OCI-LY7 (cell line): ENCODE measurements at regions not wholly inside any gene's neighbourhood (a gene's known extent, or its start where the extent isn't known, plus 50 kb on each side); places are given as distances from the start of the nearest gene placed in this dataset.
"Not testable (repeated sequence)": the region's sequence is repeated elsewhere in the genome, so short reads cannot be mapped to it uniquely, and the experiment has no call there.

ENCODE experiments used
- BruUV-seq: library from RNA; stranded (reverse); fragments of 400-500 nt; replicated peaks from 2 replicates; lab custom pipeline; 2021; lab: Mats Ljungman, UMichigan
- CTCF ChIA-PET: fragments of 300-600 bp; sonication (Branson Sonifier 250); formaldehyde crosslinking; loops from one replicate; lab custom pipeline; 2022; ENCODE audit warnings: antibody characterized with exemption; ENCODE audit not compliant: unreplicated experiment; lab: Charles Lee
- POLR2A ChIA-PET: fragments of 300-600 bp; sonication (Branson Sonifier 250); formaldehyde crosslinking; loops from one replicate; lab custom pipeline; 2022; ENCODE audit warnings: antibody characterized with exemption; lab: Charles Lee
- DNase-seq: peaks from one replicate; pipeline ENCODE4 v3.0.0-alpha.2; 2015; ENCODE audit warnings: low spot score
- H2AFZ ChIP-seq: fragments of 200-600 bp; sonication (generic), shearing (Covaris generic); 2 replicates; pipeline ENCODE4 v1.6.1; 2014; ENCODE audit warnings: mild to moderate bottlenecking, antibody characterized with exemption, low read length, moderate library complexity
- H3K27ac ChIP-seq: fragments of 200-600 bp; sonication (generic); 2 replicates; pipeline ENCODE4 v1.5.1; 2014; ENCODE audit warnings: mixed run types, low read depth, mild to moderate bottlenecking, moderate library complexity, low read length, inconsistent platforms; ENCODE audit not compliant: poor library complexity, severe bottlenecking
- H3K36me3 ChIP-seq: fragments of 200-600 bp; sonication (generic); 2 replicates; pipeline ENCODE4 v1.6.1; 2014; ENCODE audit warnings: mild to moderate bottlenecking, antibody characterized with exemption, low read length, moderate library complexity, mixed read lengths; ENCODE audit not compliant: insufficient read depth
- H3K4me1 ChIP-seq: fragments of 200-600 bp; sonication (generic); 2 replicates; pipeline ENCODE4 v1.5.1; 2014; ENCODE audit warnings: mild to moderate bottlenecking, low read length; ENCODE audit not compliant: insufficient read depth, poor library complexity, severe bottlenecking
- H3K4me2 ChIP-seq: fragments of 200-600 bp; sonication (generic); 2 replicates; pipeline ENCODE4 v1.6.1; 2014; ENCODE audit warnings: mild to moderate bottlenecking, low read length
- H3K4me3 ChIP-seq: fragments of 200-600 bp; sonication (generic); 2 replicates; pipeline ENCODE4 v1.5.1; 2014; ENCODE audit warnings: mild to moderate bottlenecking, low read depth, low read length; ENCODE audit not compliant: poor library complexity, severe bottlenecking
- H3K79me2 ChIP-seq: fragments of 200-600 bp; sonication (generic); 2 replicates; pipeline ENCODE4 v1.6.1; 2016; ENCODE audit warnings: low read depth, mild to moderate bottlenecking, low read length, moderate library complexity, mixed read lengths; ENCODE audit not compliant: insufficient read depth
- H3K9me2 ChIP-seq: fragments of 200-600 bp; sonication (generic); 2 replicates; pipeline ENCODE4 v1.6.1; 2016; ENCODE audit warnings: mild to moderate bottlenecking, low read length, mixed read lengths; ENCODE audit not compliant: insufficient read depth
- H3K9me3 ChIP-seq: fragments of 200-600 bp; sonication (generic); 2 replicates; pipeline ENCODE4 v1.6.1; 2014; ENCODE audit warnings: mild to moderate bottlenecking, mixed run types, low read length, mixed read lengths
- H4K20me1 ChIP-seq: fragments of 200-600 bp; sonication (generic); 2 replicates; pipeline ENCODE4 v1.6.1; 2014; ENCODE audit warnings: mild to moderate bottlenecking, antibody characterized with exemption, low read length, moderate library complexity, mixed read lengths; ENCODE audit not compliant: insufficient read depth
- EZH2phosphoT487 ChIP-seq: fragments of 200-600 bp; sonication (generic); IDR thresholded peaks from 2 replicates; pipeline ENCODE4 v1.6.1; 2018; ENCODE audit warnings: low read depth, borderline replicate concordance, mild to moderate bottlenecking, mixed run types, antibody characterized with exemption, low read length, moderate library complexity, mixed read lengths
- intact Hi-C: fragments of 100-400 bp; cut with micrococcal nuclease; formaldehyde crosslinking; loops from one replicate; pipeline ENCODE4 v1.10.0; 2022; ENCODE audit not compliant: unreplicated experiment
- TF ChIP-seq, protein P1 (sequence below): fragments of 200-600 bp; sonication (generic); conservative IDR thresholded peaks from 2 replicates; pipeline ENCODE4 v1.5.1; 2014; ENCODE audit warnings: mild to moderate bottlenecking, antibody characterized with exemption, low read length, moderate library complexity, mixed read lengths

- H3K36me3 ChIP-seq, result no peaks in the 10 kb centered on the region
- H3K27ac ChIP-seq, result no peak overlapping the region
- CTCF ChIA-PET, result no interaction called here
- no peak overlapping the region for H3K4me2 ChIP-seq
- DNase-seq, result no peak
- intact Hi-C loops, result no loop called here
- no peaks in the 10 kb centered on the region for H3K79me2 ChIP-seq
- H3K9me2 ChIP-seq, result no peaks in the 10 kb centered on the region
- BruUV-seq, result no TSS peak
- TF ChIP-seq, protein P1, sequence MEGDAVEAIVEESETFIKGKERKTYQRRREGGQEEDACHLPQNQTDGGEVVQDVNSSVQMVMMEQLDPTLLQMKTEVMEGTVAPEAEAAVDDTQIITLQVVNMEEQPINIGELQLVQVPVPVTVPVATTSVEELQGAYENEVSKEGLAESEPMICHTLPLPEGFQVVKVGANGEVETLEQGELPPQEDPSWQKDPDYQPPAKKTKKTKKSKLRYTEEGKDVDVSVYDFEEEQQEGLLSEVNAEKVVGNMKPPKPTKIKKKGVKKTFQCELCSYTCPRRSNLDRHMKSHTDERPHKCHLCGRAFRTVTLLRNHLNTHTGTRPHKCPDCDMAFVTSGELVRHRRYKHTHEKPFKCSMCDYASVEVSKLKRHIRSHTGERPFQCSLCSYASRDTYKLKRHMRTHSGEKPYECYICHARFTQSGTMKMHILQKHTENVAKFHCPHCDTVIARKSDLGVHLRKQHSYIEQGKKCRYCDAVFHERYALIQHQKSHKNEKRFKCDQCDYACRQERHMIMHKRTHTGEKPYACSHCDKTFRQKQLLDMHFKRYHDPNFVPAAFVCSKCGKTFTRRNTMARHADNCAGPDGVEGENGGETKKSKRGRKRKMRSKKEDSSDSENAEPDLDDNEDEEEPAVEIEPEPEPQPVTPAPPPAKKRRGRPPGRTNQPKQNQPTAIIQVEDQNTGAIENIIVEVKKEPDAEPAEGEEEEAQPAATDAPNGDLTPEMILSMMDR, result no peak
- TF ChIP-seq EZH2phosphoT487, result no peak
- H3K9me3 ChIP-seq, result no peaks in the 10 kb centered on the region; the same call in 1 of the 2 replicates
- no peak overlapping the region for H3K4me3 ChIP-seq
- H3K4me1 ChIP-seq, result peaks cover 7% of the 10 kb centered on the region
- POLR2A ChIA-PET, result no interaction called here
- no peaks in the 10 kb centered on the region for H4K20me1 ChIP-seq
- H2AFZ ChIP-seq, result 0 out of 2 replicates have a peak overlapping the region, but pooled peaks have one; percentile 28
Measured at GRCh38 chr17:14730821-14731220, 429.9 kb downstream of the HS3ST3B1 start.

DNA sequence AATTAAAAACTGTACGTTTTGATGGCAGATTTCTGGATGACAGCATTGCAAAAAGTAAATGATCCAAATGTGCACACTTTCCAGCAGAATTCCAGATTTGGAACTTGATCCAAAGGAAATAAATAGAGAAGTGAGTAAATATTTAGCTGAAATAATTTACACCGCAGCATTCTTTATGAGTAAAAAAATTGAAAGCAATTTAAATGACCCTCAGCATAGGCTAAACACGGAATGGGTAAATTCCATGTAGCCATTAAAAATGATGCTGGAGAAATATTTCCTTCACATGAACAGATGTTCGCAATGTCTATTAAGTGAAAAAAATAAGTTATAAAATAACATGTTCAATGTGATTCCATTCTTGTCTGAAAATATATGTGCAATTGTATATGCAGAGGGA is 424.8 kb downstream of the HS3ST3B1 start:
- BruUV-seq, result no TSS peak
- CTCF ChIA-PET, result no interaction called here

GRCh38 chr17:14724770-14725169 is 423.9 kb downstream of the HS3ST3B1 start:
- POLR2A ChIA-PET, result no interaction called here
- intact Hi-C loops, result no loop called here
- H3K9me2 ChIP-seq, result no peaks in the 10 kb centered on the region
- H3K36me3 ChIP-seq, result no peaks in the 10 kb centered on the region
- H2AFZ ChIP-seq, result no peak overlapping the region
- TF ChIP-seq, protein P1, result no peak
- no peak for TF ChIP-seq EZH2phosphoT487
- BruUV-seq, result no TSS peak
- H3K9me3 ChIP-seq, result peaks cover 6% of the 10 kb centered on the region; the same call in 1 of the 2 replicates
- H3K4me1 ChIP-seq, result no peaks in the 10 kb centered on the region
- no peaks in the 10 kb centered on the region for H3K79me2 ChIP-seq
- CTCF ChIA-PET, result no interaction called here
- H3K4me3 ChIP-seq, result no peak overlapping the region
- H3K4me2 ChIP-seq, result no peak overlapping the region
- H3K27ac ChIP-seq, result no peak overlapping the region
- no peaks in the 10 kb centered on the region for H4K20me1 ChIP-seq
- DNase-seq, result no peak

More for the DNA sequence above, 424.8 kb downstream of the HS3ST3B1 start:
- H2AFZ ChIP-seq, result no peak overlapping the region
- TF ChIP-seq, protein P1, result no peak
- no peak for TF ChIP-seq EZH2phosphoT487
- peaks cover 6% of the 10 kb centered on the region; the same call in 1 of the 2 replicates for H3K9me3 ChIP-seq
- H3K79me2 ChIP-seq, result no peaks in the 10 kb centered on the region
- POLR2A ChIA-PET, result interaction anchor here (0.7 kb wide), 1 partner anchor 26 kb away, joined by 3 read pairs; no protein-coding TSS in a partner anchor
- H3K4me2 ChIP-seq, result no peak overlapping the region
- H3K27ac ChIP-seq, result no peak overlapping the region
- H3K4me3 ChIP-seq, result no peak overlapping the region
- intact Hi-C loops, result no loop called here
- H3K9me2 ChIP-seq, result no peaks in the 10 kb centered on the region
- H4K20me1 ChIP-seq, result no peaks in the 10 kb centered on the region
- DNase-seq, result no peak
- H3K4me1 ChIP-seq, result no peaks in the 10 kb centered on the region
- H3K36me3 ChIP-seq, result no peaks in the 10 kb centered on the region

DNA sequence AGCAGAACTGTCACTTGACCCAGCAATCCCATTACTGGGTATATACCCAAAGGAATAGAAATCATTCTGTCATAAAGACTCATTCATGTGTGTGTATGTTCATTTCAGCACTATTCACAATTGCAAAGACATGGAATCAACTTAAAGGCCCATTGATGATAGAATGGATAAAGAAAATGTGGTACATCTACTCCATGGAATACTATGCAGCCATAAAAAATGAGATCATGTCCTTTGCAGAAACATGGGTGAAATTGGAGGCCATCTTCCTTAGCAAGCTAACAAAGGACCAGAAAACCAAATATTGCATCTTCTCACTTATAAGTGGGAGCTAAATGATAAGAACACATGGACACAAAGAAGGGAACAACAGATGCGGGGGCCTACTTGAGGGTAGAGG is 422.5 kb downstream of the HS3ST3B1 start:
- H2AFZ ChIP-seq, H3K27ac ChIP-seq, H3K79me2 ChIP-seq, H3K4me1 ChIP-seq, H3K4me2 ChIP-seq, intact Hi-C loops, DNase-seq, H3K9me3 ChIP-seq, BruUV-seq, H3K9me2 ChIP-seq, H4K20me1 ChIP-seq, H3K4me3 ChIP-seq, H3K36me3 ChIP-seq: not testable (repeated sequence)
- ChIA-PET POLR2A (interaction anchor here (0.6 kb wide), 1 partner anchor 23 kb away, joined by 3 read pairs; no protein-coding TSS in a partner anchor), CTCF (interaction anchor here (0.6 kb wide), 1 partner anchor 108 kb away, joined by 3 read pairs; no protein-coding TSS in a partner anchor)
